Uterus (tissue), 2 donors: ENCODE measurements at regions not wholly inside any gene's neighbourhood (a gene's known extent, or its start where the extent isn't known, plus 50 kb on each side); places are given as distances from the start of the nearest gene placed in this dataset.

Source experiments
- CTCF ChIP-seq, 4 experiments: fragments of 200-600 bp in 2 of 4; fragments of 450-650 bp in 2 of 4; sonication (generic) in 2 of 4; IDR thresholded peaks; one replicate each; pipeline ENCODE4 v1.5.1; 2016 to 2019; ENCODE audit warnings: antibody characterized with exemption in 4 of 4, mild to moderate bottlenecking in 2 of 4, moderate library complexity in 1 of 4
- POLR2A ChIP-seq, 2 donors: fragments of 450-650 bp; IDR thresholded peaks; one replicate each; pipeline ENCODE4 v1.6.1; 2016; ENCODE audit warnings: antibody characterized with exemption in 2 of 2, mild to moderate bottlenecking in 1 of 2, moderate library complexity in 1 of 2

- TF ChIP-seq CTCF (IDR thresholded peaks at IDR 0.05), result no peak
- TF ChIP-seq POLR2A (IDR thresholded peaks at IDR 0.05), result no peak
Measured at GRCh38 chr21:35905963-35906345, 154.4 kb downstream of the SETD4 start.
